GM21360 (cell line): ENCODE measurements at regions not wholly inside any gene's neighbourhood (a gene's known extent, or its start where the extent isn't known, plus 50 kb on each side); places are given as distances from the start of the nearest gene placed in this dataset.
"Not testable (repeated sequence)": the region's sequence is repeated elsewhere in the genome, so short reads cannot be mapped to it uniquely, and the experiment has no call there.

ENCODE experiments used
- ATAC-seq: cut with Tn5 transposase; IDR thresholded peaks from one replicate; pipeline ENCODE4 v1.9.1; 2021; ENCODE audit warnings: mild to moderate bottlenecking, moderate library complexity; ENCODE audit not compliant: unreplicated experiment

DNA sequence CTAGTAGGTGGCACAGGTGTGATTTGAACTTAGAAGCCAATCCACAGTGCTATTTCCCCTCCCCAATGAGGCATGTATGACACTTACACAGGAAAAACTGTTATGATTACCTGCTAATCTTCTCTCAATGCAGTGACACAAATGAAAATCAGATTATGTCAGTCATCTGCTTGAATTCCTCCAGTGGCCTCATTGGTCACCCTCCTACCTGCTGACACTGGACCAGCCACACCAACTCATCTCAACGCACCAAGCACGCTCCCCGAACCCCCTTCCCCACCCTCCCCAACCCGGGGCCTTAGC is 82.2 kb upstream of the SEC11C start:
- ATAC-seq: no peak

DNA sequence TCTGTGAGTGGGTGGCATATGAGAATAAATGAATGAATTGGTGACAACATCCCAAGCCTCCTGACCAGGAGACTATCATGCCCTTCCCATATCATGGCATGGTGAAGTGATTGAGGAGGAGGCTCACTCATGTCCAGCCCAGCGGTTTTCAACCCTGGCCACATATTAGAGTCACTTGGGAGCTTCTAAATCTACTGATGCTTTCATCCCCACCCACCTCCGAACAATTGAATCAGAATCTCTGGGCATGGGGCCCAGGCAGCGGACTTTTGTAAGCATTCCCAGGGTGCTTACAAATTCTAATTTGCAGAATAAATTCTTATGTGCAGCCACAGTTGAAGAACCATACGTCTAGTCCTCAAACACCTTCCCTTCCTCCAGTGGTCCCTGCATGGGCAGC is 81.7 kb upstream of the SEC11C start:
- ATAC-seq: no peak

- no peak for ATAC-seq
Measured at GRCh38 chr18:59059140-59059539, 80.5 kb upstream of the SEC11C start.

GRCh38 chr18:59060551-59060950 is 79.1 kb upstream of the SEC11C start:
- ATAC-seq: no peak

DNA sequence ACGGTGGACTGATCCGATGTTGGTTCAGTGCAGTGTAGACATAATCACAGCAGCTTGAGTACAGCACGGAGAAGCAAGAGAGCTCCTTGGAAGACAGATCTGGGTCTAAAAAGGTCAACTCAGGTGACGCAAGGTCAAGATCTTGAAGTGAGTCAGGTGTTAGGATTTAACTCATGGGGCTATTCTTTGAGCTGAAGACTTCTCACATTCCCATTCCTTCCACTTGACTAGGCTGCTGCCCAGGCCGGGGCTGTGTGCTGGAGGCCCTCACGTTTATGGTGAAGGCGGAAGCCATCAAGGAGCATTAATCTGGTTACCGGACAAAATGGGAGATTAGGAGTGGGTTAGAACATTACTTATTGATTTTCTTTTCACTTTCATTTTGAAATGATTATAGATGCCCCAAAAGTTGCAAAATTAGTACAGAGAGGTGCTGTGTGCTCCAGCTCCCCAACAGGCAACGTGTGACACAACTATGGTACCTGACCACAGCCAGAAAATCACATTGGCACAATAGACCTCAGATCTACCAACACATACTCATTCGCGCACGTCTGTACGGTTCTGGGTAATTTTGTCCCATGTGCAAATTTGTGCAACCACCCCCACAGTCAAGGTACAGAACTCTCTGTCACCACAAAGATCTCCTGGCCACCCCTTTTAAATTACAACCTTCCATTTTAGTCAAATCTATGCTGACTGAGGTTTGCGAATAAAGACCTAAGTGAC is 77.6 kb upstream of the SEC11C start:
- peak; percentile 38 for ATAC-seq

GRCh38 chr18:59062643-59063006 is 77.1 kb upstream of the SEC11C start:
- peak; percentile 43 for ATAC-seq

GRCh38 chr18:59063300-59063906 is 76.3 kb upstream of the SEC11C start:
- no peak for ATAC-seq

GRCh38 chr18:59063912-59064311 is 75.8 kb upstream of the SEC11C start:
- no peak for ATAC-seq

DNA sequence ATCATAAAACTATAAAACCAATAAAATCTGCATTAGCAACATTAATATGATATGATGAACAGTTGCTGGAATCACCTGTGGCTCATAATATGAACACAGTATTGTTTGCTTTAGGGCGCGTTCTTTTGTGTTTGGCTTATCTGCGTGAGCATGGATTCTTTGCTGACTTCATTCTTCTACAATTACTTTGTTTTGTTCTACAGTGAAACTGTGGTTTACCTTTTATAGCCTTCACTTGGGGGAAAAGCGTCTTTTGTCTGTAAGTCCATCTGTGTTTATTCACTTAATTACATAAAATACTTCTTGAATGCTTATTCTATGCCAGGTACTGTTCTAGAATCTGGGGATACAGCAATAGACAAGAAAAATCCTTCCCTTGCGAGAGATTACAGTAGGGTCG is 74.0 kb upstream of the SEC11C start:
- ATAC-seq: no peak

GRCh38 chr18:59067873-59068272 is 71.8 kb upstream of the SEC11C start:
- ATAC-seq: no peak

- no peak for ATAC-seq
Measured at GRCh38 chr18:59068276-59069071, 71.2 kb upstream of the SEC11C start.

- no peak for ATAC-seq
Measured at GRCh38 chr18:59070181-59070912, 69.3 kb upstream of the SEC11C start.

- peak; percentile 70 for ATAC-seq
Measured at GRCh38 chr18:59072727-59073421, 66.8 kb upstream of the SEC11C start.

DNA sequence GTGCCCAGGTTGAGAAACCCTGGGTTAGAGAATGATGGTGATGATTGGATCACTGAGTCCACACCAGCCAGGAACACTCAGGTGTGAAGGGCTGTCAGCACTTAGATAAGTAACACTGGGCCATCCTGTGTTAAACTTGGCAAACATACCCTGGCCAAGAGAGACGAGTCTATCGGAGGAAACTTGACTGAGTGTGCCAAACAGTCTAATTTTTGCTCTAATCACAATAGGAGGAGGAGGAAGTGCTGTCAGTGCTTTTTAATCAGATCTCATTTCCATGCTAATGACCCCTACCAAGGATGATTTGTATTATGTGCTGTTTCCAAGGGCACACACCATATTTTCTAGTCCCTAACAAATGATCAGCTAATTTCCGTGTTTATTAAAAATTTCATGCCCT is 63.8 kb upstream of the SEC11C start:
- ATAC-seq: no peak

GRCh38 chr18:59079264-59079663 is 60.4 kb upstream of the SEC11C start:
- ATAC-seq: no peak

DNA sequence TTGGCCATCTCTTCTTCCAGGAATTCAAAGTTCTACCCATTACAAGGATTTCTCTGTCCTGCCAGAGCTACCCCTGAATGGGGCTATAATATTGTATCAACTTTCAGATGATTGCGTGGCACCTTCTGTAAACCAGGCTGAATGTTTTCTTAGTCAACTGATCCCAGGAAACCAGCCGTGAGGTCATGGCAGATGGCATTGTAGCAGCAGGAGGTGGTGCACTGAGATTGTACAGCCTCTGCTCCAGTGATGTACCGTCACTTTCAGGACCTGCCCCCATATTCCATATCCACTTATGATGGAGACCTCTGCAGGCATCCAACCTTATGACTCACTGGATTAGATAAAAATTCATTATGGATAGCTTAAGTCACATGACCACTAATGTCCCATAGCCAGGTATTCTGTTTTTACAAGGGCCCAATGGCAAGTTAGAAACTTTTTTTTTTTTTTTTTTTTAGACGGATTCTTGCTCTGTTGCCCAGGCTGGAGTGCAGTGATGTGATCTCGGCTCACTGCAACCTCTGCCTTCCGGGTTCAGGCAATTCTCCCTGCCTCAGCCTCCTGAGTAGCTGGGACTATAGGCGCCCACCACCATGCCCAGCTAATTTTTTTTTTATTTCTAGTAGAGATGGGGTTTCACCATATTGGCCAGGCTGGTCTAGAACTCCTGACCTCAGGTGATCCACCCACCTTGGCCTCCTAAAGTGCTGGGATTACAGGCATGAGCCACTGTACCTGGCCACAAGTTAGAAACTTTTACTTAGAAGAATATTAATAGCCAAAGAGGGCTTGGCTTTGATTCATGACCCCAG is 59.8 kb upstream of the SEC11C start:
- not testable (repeated sequence) for ATAC-seq

DNA sequence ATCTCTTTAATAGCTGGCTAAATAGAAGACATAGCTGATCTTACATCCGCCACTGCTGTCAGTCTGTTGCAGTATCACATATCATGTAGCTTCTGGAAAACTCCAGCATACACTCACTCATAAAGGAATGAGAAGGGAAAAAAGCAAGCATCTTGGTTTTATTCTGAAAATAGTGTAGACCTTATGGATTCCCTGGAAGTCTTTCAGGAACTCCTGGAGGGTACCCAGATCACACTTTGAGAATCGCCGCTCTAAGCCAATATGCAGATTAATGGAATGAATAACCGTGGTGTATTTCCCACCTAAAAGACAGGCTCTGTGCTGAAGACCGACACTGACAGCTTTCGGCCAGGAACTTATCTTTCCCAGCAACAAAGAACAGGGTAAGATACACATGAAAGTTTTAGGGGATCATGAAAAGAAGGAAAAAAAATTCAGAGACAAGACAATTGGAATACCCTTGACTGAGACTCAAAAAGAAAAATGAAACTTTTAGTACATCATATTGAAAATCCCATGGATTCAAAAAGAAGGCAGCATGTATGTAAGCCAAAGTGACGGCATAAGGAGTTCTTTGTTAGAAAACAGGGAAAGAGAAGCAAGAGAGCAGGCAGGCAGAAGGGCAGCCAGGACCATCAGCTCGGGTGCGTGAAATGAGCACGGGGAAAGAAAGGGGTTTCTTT is 56.4 kb upstream of the SEC11C start:
- no peak for ATAC-seq

GRCh38 chr18:59085126-59085794 is 54.4 kb upstream of the SEC11C start:
- no peak for ATAC-seq

DNA sequence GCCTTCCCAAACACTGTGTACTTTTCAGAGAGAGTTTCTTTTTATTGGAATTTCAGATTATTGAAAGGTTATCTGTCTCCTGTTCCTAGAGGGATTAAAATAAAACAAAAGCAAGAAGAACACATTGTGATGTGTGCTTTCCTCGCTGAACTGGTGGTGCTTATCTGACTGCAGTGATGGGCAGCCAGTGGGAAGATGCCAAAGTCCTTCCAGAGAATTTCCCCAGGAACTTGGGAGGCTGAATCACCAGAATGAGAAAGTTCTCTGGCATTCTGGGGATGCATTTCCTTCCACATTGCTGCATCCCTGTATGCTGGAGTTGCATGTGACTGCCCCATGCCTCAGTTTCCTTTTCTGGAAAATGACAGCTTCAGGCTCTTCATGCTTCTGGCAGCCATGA is 53.9 kb upstream of the SEC11C start:
- ATAC-seq: no peak
